AML-193 (cell line): ENCODE measurements at regions not wholly inside any gene's neighbourhood (a gene's known extent, or its start where the extent isn't known, plus 50 kb on each side); places are given as distances from the start of the nearest gene placed in this dataset.

Source experiments
- DNase-seq, 2 experiments: peaks; one replicate each; lab custom pipeline; 2025; lab: John Stamatoyannopoulos, UW

- no peak for DNase-seq
Observed at GRCh38 chr5:54367844-54368243, 57.5 kb upstream of the ARL15 start.

DNA sequence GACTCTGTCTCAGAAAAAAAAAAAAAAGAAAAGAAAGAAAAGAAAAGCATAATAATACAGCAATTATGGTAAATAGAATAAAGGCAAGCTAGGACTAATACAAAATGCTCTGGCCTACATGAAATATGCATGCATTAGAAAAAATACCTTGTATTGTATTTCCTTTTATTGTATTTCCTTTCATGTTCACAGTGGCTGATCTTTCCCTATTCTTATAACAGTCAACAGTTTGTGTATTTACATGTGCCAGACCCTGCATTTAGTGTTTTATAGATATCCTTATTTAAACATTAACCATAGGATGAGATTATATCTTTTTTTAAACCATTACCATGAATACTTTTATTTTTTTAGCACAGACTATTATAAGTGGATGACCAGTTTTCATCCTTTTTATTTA is 56.3 kb upstream of the ARL15 start:
- no peak for DNase-seq

- no peak for DNase-seq
Observed at GRCh38 chr5:54363669-54364068, 53.3 kb upstream of the ARL15 start.

DNA sequence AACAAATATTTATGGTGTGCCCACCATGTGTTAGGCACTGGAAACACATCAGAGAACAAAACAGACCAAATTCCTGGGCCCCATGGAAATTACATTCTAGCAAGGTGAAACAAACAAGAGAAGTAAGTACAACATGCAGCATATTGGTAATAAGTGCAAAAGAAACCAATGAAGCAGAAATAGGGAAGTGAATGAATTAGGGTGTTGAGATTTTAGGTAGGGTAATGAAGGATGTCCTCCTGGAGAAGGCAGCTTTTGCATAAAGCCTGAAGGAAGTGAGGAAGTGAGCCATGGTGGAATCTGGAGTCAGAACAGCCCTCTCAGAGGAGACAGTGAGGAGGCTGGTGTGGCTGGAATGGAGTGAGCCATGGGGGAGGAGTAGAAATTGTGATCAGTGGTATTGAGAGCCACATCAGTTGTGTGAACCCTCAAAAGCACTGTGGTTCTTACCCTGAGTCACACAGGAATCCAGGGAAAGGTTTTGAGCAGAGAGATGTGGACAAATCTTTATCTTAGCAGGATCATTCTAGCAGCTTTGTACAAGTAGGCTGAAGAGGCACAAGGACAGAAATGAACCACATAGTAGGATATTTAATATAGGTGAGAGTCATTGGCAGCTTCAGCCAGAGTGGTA is 52.7 kb upstream of the ARL15 start:
- no peak for DNase-seq

DNA sequence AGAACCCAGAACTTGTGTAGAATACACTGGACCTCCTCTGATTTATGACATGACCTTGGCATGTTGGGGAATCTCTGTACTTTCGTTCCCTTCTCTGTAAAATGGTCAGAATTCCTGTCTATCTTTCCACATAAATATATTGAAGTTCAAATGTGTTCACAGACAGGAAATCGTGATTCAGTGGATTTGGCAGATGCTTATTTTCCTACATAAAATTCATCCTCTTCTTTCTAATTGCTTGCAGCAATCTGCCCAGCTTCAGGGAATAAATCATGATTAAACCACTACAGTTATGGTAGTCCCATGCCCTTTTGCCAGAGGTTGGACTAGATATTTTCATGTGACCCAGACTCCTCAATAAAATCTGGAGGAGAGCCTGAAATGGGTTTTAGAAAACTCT is 52.1 kb upstream of the ARL15 start:
- DNase-seq, result no peak

DNA sequence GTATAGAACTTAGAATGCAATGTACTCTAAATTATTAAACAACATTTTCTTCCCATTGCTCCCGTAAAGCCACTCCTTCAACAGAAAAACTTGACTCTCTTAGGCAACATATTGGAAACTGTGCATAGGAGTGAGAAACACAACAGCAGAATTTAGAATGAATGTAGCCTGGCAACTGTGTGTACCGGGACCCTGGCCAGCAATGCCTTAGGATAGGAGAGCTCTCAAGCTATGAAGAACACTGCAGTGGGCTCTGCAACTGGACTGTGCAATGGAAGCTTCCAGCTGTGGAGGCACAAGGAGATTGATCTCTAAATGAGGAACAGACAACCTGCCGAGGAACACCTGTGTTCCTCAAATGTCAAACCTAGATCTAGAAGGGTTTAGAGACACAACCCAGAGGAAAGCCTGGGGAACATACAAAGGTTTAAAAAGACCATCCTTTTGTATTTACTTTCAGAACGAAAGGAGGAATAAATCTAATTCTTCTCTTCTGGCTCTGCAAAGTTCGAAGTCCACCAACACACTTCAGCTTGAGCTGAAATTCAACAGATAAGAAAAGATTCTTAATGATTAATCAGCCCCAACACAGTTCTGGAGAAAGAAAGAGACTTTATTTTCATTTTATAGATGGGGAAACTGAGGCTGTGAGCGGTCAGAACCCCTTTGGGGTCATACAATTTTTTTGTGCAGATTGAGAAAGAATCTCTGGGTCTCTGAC is 51.5 kb upstream of the ARL15 start:
- no peak for DNase-seq

GRCh38 chr5:54360925-54361662 is 50.7 kb upstream of the ARL15 start:
- no peak for DNase-seq
